GM18861 (cell line): ENCODE measurements at regions not wholly inside any gene's neighbourhood (a gene's known extent, or its start where the extent isn't known, plus 50 kb on each side); places are given as distances from the start of the nearest gene placed in this dataset.
"Not testable (repeated sequence)": the region's sequence is repeated elsewhere in the genome, so short reads cannot be mapped to it uniquely, and the experiment has no call there.

Experiments used
- ATAC-seq: cut with Tn5 transposase; IDR thresholded peaks from one replicate; pipeline ENCODE4 v1.9.1; 2021; ENCODE audit not compliant: unreplicated experiment

DNA sequence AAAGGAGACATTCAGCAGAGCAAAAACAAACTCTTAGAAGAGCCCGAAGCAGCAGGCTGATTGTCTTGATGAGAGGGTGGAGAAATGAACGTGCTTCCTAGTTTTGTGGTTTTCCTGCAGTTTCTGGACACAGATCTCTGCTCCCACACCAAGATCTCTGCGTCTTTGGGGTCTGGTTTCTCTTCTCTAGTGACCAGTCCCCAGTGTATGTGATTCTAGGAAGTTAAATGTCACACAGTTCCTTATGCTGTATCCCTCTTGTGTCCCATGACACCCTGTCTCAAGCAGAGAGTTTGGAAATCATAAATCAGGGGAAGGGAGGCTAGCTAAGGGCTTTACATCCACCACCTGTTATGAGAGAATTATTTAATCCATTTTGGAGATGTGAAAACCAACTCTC, 55.4 kb upstream of the KLF14 start:
- ATAC-seq = no peak

DNA sequence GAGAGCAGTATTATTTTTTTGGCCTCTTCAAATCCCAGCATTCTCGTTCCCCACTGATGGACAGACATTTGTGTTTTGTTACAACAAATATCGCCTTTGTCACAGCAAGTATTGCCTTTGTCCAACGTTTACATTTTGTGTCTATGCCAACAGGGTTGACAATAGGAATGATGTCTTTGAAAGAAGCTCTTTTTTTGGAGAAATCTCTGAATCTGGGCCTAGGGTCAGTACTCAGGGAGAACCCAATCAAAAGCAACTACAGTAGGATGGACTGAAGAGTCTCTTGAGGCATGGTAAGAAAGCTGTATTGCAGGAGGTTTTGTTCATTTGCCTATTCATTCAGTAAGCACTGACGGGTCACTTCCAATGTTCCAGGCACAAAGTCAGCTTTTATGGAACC, 57.7 kb upstream of the KLF14 start:
- no peak for ATAC-seq

DNA sequence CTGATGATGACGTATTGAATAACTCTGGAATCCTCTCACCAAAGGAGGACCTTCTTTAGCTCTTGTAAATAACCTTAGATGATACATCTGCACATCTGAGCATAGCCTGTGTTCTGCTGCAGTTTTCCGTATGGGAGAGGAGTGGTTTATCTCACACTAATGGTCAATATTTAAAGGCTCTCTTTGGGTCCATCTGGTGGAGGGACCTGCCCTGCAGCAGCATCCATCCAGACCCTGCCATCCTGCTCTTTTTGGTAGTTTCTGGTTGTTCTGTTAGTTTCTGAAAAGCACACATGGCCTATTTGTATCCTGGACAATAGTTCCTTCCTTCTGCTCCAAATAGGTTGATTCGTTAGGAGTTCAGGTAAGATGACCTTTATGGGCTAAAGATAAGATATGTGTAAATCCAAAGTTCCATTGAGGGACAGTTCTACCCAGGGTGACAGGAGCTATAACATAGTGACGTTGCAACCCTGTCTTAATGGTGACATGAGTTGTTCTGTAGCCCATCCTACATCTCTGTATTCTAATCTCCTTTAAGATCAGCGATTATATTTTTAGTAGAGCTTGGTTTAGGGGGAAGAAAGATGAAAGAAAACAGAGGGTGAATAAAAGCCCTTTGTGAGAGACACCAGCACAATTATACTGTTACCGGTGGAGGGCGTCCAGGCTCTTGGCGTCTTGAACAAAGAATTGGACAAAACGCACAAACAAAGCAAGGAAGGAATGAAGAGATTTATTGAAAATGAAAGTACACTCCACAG, 60.0 kb upstream of the KLF14 start:
- ATAC-seq = no peak

- no peak for ATAC-seq
Observed at GRCh38 chr7:130794619-130794922, 60.6 kb upstream of the KLF14 start.

DNA sequence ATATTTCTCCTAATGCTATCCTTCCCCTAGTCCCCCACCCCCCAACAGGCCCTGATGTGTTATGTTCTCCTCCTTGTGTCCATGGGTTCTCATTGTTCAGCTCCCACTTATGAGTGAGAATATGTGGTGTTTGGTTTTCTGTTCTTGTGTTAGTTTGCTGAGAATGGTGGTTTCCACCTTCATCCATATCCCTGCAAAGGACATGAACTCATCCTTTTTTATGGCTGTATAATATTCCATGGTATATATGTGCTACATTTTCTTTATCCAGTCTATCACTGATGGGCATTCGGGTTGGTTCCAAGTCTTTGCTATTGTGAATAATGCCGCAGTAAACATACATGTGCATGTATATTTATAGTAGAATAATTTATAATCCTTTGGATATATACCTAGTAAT, 62.4 kb upstream of the KLF14 start:
- not testable (repeated sequence) for ATAC-seq

DNA sequence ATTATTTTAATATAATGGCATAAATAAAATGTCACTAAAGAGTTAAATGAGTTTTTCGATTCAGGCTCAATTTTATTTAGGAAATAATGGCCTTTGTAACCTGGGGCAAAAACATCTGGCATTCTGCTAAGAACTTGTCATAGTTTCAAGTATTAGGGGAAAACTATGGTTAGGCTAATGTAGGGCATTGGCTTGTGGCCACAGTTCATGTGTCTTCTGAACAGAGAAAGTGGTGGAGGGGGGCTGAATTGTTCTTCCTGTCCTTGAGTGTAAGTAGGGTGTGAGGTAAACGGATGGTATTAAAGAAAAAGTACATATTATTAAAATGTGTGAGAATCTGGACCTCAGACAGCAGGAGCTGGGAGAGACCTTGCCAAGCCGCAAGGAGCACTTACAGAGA, 69.1 kb upstream of the KLF14 start:
- ATAC-seq = no peak

DNA sequence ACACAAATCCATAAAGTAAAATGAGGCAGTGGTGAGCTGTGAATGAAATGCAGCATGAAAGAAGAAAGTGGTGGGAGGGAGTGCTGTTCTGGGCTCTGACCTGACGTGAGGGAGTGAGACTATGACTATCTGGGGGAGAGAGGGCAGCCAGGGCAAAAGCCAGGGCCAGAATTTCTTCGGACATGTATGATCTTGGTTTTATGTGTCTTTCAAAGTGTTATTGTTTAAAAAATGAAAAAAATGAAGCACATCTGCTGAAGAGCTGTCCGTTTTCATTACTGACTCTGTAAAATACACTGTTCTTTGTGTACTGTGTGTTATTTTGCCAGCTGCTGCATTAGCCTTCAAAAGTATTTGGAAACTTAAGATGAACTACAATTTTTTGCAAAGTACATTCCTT, 70.2 kb upstream of the KLF14 start:
- no peak for ATAC-seq

DNA sequence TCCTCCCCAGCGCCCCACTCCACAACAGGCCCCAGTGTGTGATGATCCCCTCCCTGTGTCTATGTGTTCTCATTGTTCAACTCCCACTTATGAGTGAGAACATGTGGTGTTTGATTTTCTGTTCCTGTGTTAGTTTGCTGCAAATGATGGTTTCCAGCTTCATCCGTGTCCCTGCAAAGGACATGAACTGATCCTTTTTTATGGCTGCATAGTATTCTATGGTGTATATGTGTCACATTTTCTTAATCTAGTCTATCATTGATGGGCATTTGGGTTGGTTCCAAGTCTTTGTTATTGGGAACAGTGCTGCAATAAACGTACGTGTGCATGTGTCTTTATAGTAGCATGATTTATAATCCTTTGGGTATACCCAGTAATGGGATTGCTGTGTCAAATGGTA, 78.8 kb upstream of the KLF14 start:
- not testable (repeated sequence) for ATAC-seq

- ATAC-seq = no peak
Observed at GRCh38 chr7:130814778-130815335, 80.8 kb upstream of the KLF14 start.

GRCh38 chr7:130818056-130818455, 84.0 kb upstream of the KLF14 start:
- ATAC-seq = no peak

DNA sequence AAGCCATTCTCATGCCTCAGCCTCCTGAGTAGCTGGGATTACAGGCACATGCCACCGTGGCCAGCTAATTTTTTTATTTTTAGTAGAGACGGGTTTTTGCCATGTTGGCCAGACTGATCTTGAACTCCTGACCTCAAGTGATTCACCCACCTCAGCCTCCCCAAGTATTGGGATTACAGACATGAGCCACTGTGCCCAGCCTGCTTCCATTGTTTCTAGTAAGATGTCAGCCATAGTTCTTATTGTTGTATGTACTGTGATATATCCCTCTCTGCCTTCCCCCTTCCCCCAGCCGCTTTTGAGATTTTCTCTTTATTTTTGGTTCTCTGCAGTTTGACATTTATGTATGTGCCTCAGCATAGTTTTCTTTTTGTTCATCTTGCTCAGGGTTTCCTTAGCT, 87.9 kb upstream of the KLF14 start:
- ATAC-seq = no peak

GRCh38 chr7:130822642-130823041, 88.6 kb upstream of the KLF14 start:
- no peak for ATAC-seq

- ATAC-seq = no peak
Observed at GRCh38 chr7:130823060-130823459, 89.1 kb upstream of the KLF14 start.

DNA sequence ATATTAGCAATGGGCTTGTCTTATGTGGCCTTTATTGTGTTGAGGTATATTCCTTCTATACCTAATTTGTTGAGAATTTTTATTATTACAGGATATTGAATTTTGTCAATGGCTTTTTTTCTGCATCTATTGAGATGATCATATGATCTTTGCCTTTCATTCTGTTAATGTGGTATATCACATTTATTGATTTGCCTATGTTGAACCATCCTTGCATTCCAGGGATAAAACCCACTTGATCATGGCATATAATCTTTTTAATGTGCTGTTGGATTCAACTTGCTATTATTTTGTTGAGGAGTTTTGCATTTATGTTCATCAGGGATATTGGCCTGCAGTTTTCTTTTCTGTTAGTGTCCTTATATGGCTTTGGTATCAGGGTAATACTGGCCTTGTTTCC, 91.8 kb upstream of the KLF14 start:
- no peak for ATAC-seq

GRCh38 chr7:130829415-130829814, 95.4 kb upstream of the KLF14 start:
- ATAC-seq = no peak

DNA sequence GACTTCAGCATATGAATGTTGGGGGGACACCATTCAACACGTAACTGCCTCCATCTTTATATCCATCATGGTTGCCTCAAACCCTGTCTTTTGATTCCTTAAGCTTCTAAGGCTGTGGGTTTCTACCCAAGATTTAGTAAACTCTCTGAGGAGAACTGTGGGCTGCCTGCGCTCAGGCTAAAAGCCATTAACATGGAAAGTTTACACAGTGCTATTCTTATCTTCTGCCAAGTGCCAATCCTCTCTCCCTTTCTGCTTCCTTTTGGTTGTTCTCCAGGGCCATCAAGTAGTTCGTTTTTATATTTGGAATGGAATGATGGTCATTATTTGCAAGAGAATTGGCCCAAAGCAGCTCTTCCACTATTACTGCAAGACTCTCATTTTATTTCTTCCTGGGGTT, 97.3 kb upstream of the KLF14 start:
- no peak for ATAC-seq

DNA sequence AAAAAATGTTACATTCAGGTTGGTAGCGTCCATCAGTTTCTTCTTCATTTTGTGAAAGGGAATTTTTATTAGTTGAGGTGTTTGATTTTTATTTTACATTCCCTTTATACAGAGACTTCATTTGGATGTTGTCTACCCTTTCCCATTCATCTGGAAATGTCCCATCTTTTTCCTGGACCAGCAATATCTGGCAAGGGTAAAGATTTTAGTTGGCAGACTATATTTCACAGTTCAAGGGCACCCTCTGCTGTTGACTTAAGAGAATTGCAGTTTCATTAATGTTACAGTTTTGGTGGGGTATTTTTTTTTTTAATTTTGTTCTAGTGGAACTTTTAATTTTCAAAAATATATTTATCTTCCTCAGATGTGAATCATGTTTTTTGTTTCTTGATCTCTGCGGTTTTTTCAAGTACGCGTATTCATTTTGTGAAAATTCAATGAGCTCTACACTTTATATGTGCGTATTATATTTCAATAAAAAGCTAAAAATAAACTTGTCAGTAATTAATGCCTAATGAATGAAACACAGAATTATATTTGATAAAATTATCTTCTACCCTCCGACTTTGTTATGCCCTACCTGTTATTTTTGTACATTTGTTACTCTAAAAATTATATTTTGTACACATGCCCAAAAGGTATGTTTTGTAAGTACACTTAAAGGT, 97.9 kb upstream of the KLF14 start:
- ATAC-seq = no peak

DNA sequence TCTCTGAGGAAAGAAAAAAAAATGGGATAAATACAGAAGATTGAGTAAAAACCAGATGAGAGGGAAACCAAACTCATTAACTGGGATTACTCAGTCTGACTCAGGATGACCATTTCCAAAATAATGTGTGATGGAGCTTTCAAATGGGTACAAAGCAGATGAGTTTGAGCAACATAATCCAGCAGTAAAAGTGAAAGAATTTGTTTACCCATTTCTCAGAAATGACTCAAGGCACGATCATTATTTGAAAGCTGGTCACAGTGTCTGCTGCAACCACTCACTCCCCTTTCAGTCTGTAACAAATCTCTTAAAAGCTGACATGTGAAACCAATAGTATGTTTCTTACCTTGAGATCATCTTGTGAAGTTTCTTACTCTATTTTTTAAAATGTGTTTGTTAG, 104.7 kb upstream of the KLF14 start:
- ATAC-seq = no peak

- no peak for ATAC-seq
Observed at GRCh38 chr7:130840599-130840998, 106.6 kb upstream of the KLF14 start.

DNA sequence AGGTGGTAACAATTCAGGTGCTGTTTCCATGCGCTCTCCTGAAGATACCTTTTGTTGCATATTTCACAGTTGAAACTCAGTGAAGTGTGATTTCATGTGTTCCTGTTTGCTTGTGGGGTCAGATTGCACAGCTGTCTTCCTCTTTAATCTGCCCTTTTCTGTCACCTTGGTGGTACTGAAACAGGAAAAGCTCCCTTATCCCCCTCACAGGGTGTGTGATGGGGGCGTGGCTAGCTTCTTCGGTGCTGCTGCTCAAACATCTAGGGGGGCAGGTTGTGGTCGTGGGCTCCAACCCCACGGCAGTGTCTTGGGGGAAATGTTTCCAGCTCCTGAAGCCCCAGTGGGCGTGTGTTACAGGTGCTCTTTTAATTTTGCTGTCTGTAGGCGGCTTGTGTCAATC, 107.4 kb upstream of the KLF14 start:
- no peak for ATAC-seq

DNA sequence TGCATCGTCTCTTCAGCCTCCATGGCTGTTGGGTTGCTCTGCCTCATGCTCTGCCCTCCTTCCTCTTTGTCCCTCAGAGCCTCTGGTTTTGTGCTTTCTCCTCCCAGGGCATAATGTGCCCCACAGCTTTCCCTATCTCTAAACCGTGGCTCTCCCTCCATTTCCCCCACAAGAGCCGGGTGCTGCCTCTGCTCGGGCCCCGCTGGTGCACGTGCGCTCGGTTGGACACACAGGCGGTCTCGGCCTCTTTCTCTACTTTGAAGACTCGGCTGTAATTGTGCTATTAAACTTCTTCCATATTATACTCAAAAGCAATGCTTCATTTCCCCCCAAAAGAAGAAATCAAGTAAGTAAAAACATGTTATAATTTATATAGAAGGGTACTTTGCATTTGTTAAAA, 109.7 kb upstream of the KLF14 start:
- ATAC-seq = no peak

DNA sequence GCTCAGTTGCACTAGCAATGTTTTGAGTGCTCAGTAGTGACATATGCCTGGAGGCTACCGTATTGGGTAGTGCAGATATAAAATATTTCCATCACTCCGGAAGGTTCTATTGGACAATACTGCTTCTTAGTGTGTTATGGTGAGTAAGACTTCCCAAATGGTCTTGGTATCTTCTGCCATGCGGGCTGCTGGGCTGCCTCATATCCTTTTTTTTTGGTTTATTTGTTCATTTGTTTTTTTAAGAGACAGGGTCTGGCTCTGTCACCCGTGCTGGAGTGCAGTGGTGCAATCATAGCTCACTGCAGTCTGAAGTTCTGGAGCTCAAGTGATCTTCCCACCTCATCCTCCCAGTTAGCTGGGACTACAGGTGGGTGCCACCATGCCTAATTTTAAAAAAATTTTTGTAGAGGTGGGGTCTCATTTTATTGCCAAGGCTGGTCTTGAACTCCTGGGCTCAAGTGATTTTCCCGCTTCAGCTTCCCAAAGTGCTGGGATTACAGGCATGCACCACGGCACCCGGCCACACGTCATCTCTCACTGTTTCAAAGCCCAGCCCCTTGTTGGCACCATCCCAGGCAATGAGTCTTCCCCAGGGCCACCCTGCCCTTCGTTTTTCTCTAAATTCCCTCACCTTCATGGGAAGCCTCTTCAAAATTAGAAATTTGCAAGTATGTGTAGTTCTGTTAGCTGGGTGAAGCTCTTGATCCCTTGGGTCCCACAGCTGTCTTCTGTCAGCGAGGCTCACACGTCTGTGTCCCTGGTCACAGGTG, 111.0 kb upstream of the KLF14 start:
- ATAC-seq = no peak
